Loucy (cell line): ENCODE measurements at regions not wholly inside any gene's neighbourhood (a gene's known extent, or its start where the extent isn't known, plus 50 kb on each side); places are given as distances from the start of the nearest gene placed in this dataset.
"Not testable (repeated sequence)": the region's sequence is repeated elsewhere in the genome, so short reads cannot be mapped to it uniquely, and the experiment has no call there.

Source experiments
- H2AFZ ChIP-seq: fragments of 200-600 bp; sonication (generic); 2 replicates; pipeline ENCODE4 v1.6.0; 2016; ENCODE audit warnings: antibody characterized with exemption, mild to moderate bottlenecking, low read length, moderate library complexity
- H3F3A ChIP-seq: fragments of 200-600 bp; 2 replicates; pipeline ENCODE4 v1.6.0; 2016; ENCODE audit warnings: antibody characterized with exemption, low read depth, mild to moderate bottlenecking
- H3K27me3 ChIP-seq: fragments of 200-600 bp; sonication (generic); 2 replicates; pipeline ENCODE4 v1.6.1; 2014; ENCODE audit warnings: low read length, mild to moderate bottlenecking; ENCODE audit not compliant: insufficient read depth, poor library complexity, severe bottlenecking
- H3K36me3 ChIP-seq: fragments of 200-600 bp; sonication (generic); 2 replicates; pipeline ENCODE4 v1.6.1; 2016; ENCODE audit warnings: low read length; ENCODE audit not compliant: insufficient read depth
- H3K4me1 ChIP-seq: fragments of 200-600 bp; sonication (generic); 2 replicates; pipeline ENCODE4 v1.5.1; 2014; ENCODE audit warnings: low read length, mild to moderate bottlenecking; ENCODE audit not compliant: insufficient read depth, poor library complexity, severe bottlenecking
- H3K4me2 ChIP-seq: fragments of 200-600 bp; sonication (generic); 2 replicates; pipeline ENCODE4 v1.6.0; 2014; ENCODE audit warnings: antibody characterized with exemption, low read length, low read depth, mild to moderate bottlenecking; ENCODE audit not compliant: poor library complexity, severe bottlenecking
- H3K4me3 ChIP-seq: fragments of 200-600 bp; sonication (generic); 2 replicates; pipeline ENCODE4 v1.5.1; 2014; ENCODE audit warnings: low read length, mild to moderate bottlenecking, mixed read lengths; ENCODE audit not compliant: poor library complexity, severe bottlenecking
- H3K79me2 ChIP-seq: fragments of 200-600 bp; sonication (generic); 2 replicates; pipeline ENCODE4 v1.6.1; 2014; ENCODE audit warnings: low read length; ENCODE audit not compliant: insufficient read depth
- H3K9ac ChIP-seq: fragments of 200-600 bp; sonication (generic); 2 replicates; pipeline ENCODE4 v1.6.0; 2014; ENCODE audit warnings: mild to moderate bottlenecking, low read depth, low read length, moderate library complexity; ENCODE audit not compliant: poor library complexity, severe bottlenecking
- H3K9me2 ChIP-seq: fragments of 200-600 bp; sonication (generic); replicated peaks from 2 replicates; pipeline ENCODE4 v1.6.1; 2016; ENCODE audit warnings: low read depth, low read length, mixed read lengths
- H3K9me3 ChIP-seq: fragments of 200-600 bp; sonication (generic); 2 replicates; pipeline ENCODE4 v1.6.1; 2014; ENCODE audit warnings: mild to moderate bottlenecking, antibody characterized with exemption, low read length, low read depth; ENCODE audit not compliant: insufficient read depth
- H4K20me1 ChIP-seq: fragments of 200-600 bp; sonication (generic); 2 replicates; pipeline ENCODE4 v1.6.0; 2014; ENCODE audit warnings: antibody characterized with exemption, low read length, mild to moderate bottlenecking; ENCODE audit not compliant: insufficient read depth, poor library complexity, severe bottlenecking
- CTCF ChIP-seq: fragments of 200-600 bp; sonication (generic); conservative IDR thresholded peaks from 2 replicates; pipeline ENCODE4 v1.5.1; 2014; ENCODE audit warnings: mild to moderate bottlenecking, antibody characterized with exemption, low read length
- EZH2phosphoT487 ChIP-seq: fragments of 200-600 bp; IDR thresholded peaks from 2 replicates; pipeline ENCODE4 v1.6.1; 2018; ENCODE audit warnings: antibody characterized with exemption, mild to moderate bottlenecking, moderate library complexity, borderline replicate concordance

- H3K36me3 ChIP-seq: no peaks in the 10 kb centered on the region
- H3K9me3 ChIP-seq: no peaks in the 10 kb centered on the region
- no peaks in the 10 kb centered on the region for H3K4me1 ChIP-seq
- no peak overlapping the region for H3K4me3 ChIP-seq
- no peaks in the 10 kb centered on the region for H4K20me1 ChIP-seq
- H3K9me2 ChIP-seq: no peaks in the 10 kb centered on the region
- H3K27me3 ChIP-seq: no peaks in the 10 kb centered on the region
- H2AFZ ChIP-seq: no peak overlapping the region
- no peak for TF ChIP-seq CTCF
- TF ChIP-seq EZH2phosphoT487: no peak
- no peaks in the 10 kb centered on the region for H3K79me2 ChIP-seq
- H3K9ac ChIP-seq: no peak overlapping the region
- H3K4me2 ChIP-seq: no peak overlapping the region
- H3F3A ChIP-seq: no peaks in the 10 kb centered on the region
Measured at GRCh38 chr7:145797507-145797906, 319.1 kb upstream of the CNTNAP2 start.

GRCh38 chr7:145795132-145795531 lies 321.5 kb upstream of the CNTNAP2 start:
- H2AFZ ChIP-seq: no peak overlapping the region
- H3K79me2 ChIP-seq: no peaks in the 10 kb centered on the region
- H3K4me3 ChIP-seq: no peak overlapping the region
- H3K9me3 ChIP-seq: no peaks in the 10 kb centered on the region
- H3K36me3 ChIP-seq: no peaks in the 10 kb centered on the region
- H3K27me3 ChIP-seq: no peaks in the 10 kb centered on the region
- no peaks in the 10 kb centered on the region for H4K20me1 ChIP-seq
- no peak overlapping the region for H3K9ac ChIP-seq
- no peaks in the 10 kb centered on the region for H3K4me1 ChIP-seq
- no peaks in the 10 kb centered on the region for H3F3A ChIP-seq
- H3K4me2 ChIP-seq: no peak overlapping the region
- no peaks in the 10 kb centered on the region for H3K9me2 ChIP-seq
- TF ChIP-seq CTCF (no peak), EZH2phosphoT487 (no peak)

GRCh38 chr7:145784809-145785780 lies 331.5 kb upstream of the CNTNAP2 start:
- no peaks in the 10 kb centered on the region for H3K9me2 ChIP-seq
- no peak overlapping the region for H3K4me3 ChIP-seq
- no peaks in the 10 kb centered on the region for H4K20me1 ChIP-seq
- no peak overlapping the region for H2AFZ ChIP-seq
- no peaks in the 10 kb centered on the region for H3K9me3 ChIP-seq
- H3K27me3 ChIP-seq: no peaks in the 10 kb centered on the region
- H3K4me2 ChIP-seq: no peak overlapping the region
- H3F3A ChIP-seq: no peaks in the 10 kb centered on the region
- H3K9ac ChIP-seq: no peak overlapping the region
- H3K79me2 ChIP-seq: no peaks in the 10 kb centered on the region
- no peaks in the 10 kb centered on the region for H3K4me1 ChIP-seq
- TF ChIP-seq CTCF (no peak), EZH2phosphoT487 (no peak)
- H3K36me3 ChIP-seq: no peaks in the 10 kb centered on the region

- not testable (repeated sequence) for H2AFZ ChIP-seq, H3K4me2 ChIP-seq, H3K79me2 ChIP-seq, H3F3A ChIP-seq, H3K9me2 ChIP-seq, H3K4me3 ChIP-seq, H4K20me1 ChIP-seq, H3K4me1 ChIP-seq, H3K36me3 ChIP-seq, H3K27me3 ChIP-seq, H3K9me3 ChIP-seq, H3K9ac ChIP-seq
Measured at GRCh38 chr7:145781388-145781787, 335.2 kb upstream of the CNTNAP2 start.
